ENCODE measurements at regions not wholly inside any gene's neighbourhood (a gene's known extent, or its start where the extent isn't known, plus 50 kb on each side); places are given as distances from the start of the nearest gene placed in this dataset.

GRCh38 chr6:56404599-56404998, 157.2 kb upstream of the COL21A1 start:
- no peak for TF ChIP-seq CTCF (IDR thresholded peaks at IDR 0.05)
- TF ChIP-seq POLR2A (IDR thresholded peaks at IDR 0.05) = no peak
